GM21619 (cell line): ENCODE measurements at regions not wholly inside any gene's neighbourhood (a gene's known extent, or its start where the extent isn't known, plus 50 kb on each side); places are given as distances from the start of the nearest gene placed in this dataset.

Source experiments
- ATAC-seq: cut with Tn5 transposase; IDR thresholded peaks from one replicate; pipeline ENCODE4 v1.9.1; 2021; ENCODE audit not compliant: unreplicated experiment

DNA sequence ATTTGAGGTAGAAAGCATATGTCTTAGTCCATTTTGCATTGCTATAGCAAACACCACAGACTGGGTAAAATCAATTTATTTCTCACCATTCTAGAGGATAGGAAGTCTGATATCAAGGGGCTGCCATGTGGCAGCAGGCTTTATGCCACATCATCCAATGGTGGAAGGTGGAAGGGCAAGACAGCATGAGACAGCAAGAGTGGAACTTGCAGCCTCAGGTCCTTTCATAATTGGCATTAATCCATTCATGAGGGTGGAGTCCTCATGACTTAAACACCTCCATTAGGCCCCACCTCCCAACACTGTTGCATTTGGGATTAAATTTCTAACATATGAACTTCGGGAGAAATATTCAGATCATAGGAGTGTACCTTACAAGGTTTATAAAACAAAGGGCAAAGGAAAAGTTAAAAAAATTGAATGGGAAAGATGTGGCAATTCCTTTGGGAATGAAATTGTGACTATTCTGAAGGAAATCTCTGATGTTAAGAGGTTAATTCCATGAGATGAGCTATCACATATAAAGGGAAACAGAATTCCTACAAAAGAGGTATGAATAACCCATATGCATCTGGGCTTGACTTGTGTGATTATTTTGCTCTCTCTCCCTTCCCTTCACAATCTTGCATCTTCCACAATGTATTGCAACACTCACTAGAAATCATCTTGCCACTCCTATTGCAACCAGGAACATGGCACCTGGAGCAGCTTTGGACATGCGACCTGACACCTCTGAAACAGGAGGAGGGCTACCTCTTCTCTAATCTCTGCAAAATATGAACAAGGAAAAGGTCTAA, 507.8 kb downstream of the EPHA4 start:
- no peak for ATAC-seq

GRCh38 chr2:221064880-221065279, 507.2 kb downstream of the EPHA4 start:
- ATAC-seq = no peak

GRCh38 chr2:221068123-221068522, 504.0 kb downstream of the EPHA4 start:
- no peak for ATAC-seq

GRCh38 chr2:221070106-221070505, 502.0 kb downstream of the EPHA4 start:
- no peak for ATAC-seq

GRCh38 chr2:221073326-221074049, 498.6 kb downstream of the EPHA4 start:
- no peak for ATAC-seq

- ATAC-seq = no peak
Observed at GRCh38 chr2:221074238-221074637, 497.9 kb downstream of the EPHA4 start.

DNA sequence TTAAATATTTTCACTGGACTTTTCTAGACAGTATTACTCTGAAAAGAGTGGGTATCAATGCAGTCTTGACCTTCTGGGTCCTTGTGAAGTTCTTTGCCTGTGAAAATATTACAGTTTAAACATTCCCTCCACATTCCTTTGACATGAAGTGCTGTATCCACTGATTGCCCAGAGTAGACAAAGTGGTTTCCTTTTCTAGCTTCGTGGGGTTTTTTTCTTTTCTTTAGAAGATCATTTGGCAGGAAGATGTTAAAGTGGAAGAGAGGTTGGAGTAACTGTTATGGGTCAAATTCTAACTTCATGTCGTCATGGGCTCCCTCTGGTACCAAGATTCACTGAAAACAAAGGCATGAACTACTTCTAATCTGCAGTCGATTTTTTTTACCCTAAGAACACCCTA, 496.9 kb downstream of the EPHA4 start:
- no peak for ATAC-seq

DNA sequence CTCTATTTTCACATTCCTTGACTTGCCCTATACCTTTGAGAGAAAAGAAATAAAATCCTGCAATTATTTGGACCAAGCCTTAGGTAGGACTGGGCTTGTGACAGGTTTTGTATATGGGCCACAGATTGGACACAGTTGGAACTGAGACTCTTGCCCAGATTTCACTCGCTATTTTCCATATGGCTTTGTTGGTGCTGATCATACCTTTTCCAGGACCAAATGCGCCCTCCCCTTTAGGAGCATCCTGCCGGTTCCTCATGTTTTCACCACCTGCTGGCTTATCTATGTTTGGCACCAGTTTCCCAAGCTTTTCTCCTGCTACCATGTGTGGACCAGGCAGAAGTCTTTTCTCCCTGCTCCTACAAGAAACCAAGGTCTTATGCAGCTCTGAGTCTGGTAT, 494.9 kb downstream of the EPHA4 start:
- no peak for ATAC-seq

- no peak for ATAC-seq
Observed at GRCh38 chr2:221077799-221078198, 494.3 kb downstream of the EPHA4 start.

GRCh38 chr2:221085341-221085900, 486.7 kb downstream of the EPHA4 start:
- ATAC-seq = no peak

DNA sequence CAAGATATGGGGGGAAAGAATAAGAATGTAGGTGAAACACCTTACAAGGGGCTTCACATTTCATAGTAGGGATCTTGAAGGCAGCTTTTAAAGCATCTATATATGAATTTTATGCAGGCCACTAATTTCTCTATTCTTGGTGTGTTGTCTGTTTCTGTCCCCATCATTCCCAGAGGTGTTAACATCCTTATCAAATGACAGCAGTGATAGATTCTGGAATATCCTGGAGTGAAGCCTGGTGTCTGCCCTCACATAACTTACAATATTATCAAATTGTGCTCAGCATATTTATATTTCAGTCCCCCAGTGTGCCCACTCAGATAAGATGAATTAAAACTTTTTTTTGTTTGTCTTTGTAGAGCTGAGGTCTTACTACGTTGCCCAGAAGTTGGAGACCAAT, 486.2 kb downstream of the EPHA4 start:
- ATAC-seq = no peak

GRCh38 chr2:221087779-221088178, 484.3 kb downstream of the EPHA4 start:
- ATAC-seq = no peak

DNA sequence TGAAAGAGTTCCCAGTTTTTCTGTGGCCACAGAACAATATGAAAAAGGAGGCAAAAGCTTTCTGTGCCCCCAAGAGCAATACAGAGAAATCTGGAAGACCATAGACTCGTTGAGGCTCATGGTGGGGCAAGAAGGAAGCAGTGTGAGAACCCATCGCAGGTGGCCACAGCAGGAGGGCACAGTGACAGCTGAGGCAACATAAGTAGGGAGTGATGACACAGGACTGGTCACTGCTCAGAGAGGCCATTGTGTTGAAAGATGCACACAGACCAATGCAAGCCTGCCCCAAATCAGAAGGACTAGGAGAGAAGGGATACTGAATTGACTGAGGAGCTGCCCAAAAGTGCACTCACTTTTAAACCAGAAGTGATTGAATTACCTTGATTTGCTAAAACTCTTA, 483.6 kb downstream of the EPHA4 start:
- ATAC-seq = no peak

- no peak for ATAC-seq
Observed at GRCh38 chr2:221095356-221095755, 476.7 kb downstream of the EPHA4 start.

- no peak for ATAC-seq
Observed at GRCh38 chr2:221096706-221097567, 475.2 kb downstream of the EPHA4 start.

GRCh38 chr2:221097568-221097915, 474.6 kb downstream of the EPHA4 start:
- ATAC-seq = no peak

DNA sequence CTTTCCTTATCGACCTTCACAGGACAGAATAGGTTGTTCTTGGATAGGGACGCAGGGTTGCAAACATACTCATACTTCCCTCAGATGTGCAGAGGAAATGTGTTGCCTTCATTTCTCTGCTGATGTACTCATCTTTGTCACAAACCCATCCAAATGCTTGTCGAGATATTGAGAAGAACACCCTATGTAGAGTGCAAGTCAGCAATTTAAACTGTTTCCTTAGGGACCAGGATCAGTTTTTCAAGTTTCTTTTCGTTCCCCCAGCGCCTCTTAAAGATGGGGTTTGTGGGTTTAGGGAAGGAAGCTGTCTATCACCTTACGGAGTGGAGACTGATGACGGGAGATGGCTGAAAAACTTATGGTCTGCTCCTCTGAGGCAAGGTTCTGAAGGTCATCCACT, 474.2 kb downstream of the EPHA4 start:
- ATAC-seq = no peak

GRCh38 chr2:221100467-221101089, 471.5 kb downstream of the EPHA4 start:
- no peak for ATAC-seq

- no peak for ATAC-seq
Observed at GRCh38 chr2:221102896-221103688, 469.0 kb downstream of the EPHA4 start.

- ATAC-seq = no peak
Observed at GRCh38 chr2:221103930-221104329, 468.2 kb downstream of the EPHA4 start.
